Upper lobe of left lung (tissue), 4 donors: ENCODE measurements at regions not wholly inside any gene's neighbourhood (a gene's known extent, or its start where the extent isn't known, plus 50 kb on each side); places are given as distances from the start of the nearest gene placed in this dataset.
"Not testable (repeated sequence)": the region's sequence is repeated elsewhere in the genome, so short reads cannot be mapped to it uniquely, and the experiment has no call there.

Experiments used
- CTCF ChIP-seq, 6 experiments: fragments of 450-650 bp in 4 of 6; fragments of 200-600 bp in 2 of 6; sonication (generic) in 2 of 6; IDR thresholded peaks; one replicate each; pipeline ENCODE4 v1.5.1; 2016 to 2019; ENCODE audit warnings: antibody characterized with exemption in 6 of 6
- POLR2A ChIP-seq, 4 donors: fragments of 450-650 bp; IDR thresholded peaks; one replicate each; pipeline ENCODE4 v1.5.1; 2016 to 2017; ENCODE audit warnings: antibody characterized with exemption in 4 of 4, mild to moderate bottlenecking in 2 of 4
- POLR2AphosphoS5 ChIP-seq, 2 donors: sonication (generic); formaldehyde crosslinking; IDR thresholded peaks; one replicate each; pipeline ENCODE4 v1.5.1; 2017; ENCODE audit warnings: antibody characterized with exemption in 2 of 2

GRCh38 chr4:163724495-163724894 lies 230.0 kb downstream of the TMA16 start:
- TF ChIP-seq CTCF, POLR2A, POLR2AphosphoS5 (IDR thresholded peaks at IDR 0.05): not testable (repeated sequence)
